ENCODE measurements at regions not wholly inside any gene's neighbourhood (a gene's known extent, or its start where the extent isn't known, plus 50 kb on each side); places are given as distances from the start of the nearest gene placed in this dataset.
"Not testable (repeated sequence)": the region's sequence is repeated elsewhere in the genome, so short reads cannot be mapped to it uniquely, and the experiment has no call there.

DNA sequence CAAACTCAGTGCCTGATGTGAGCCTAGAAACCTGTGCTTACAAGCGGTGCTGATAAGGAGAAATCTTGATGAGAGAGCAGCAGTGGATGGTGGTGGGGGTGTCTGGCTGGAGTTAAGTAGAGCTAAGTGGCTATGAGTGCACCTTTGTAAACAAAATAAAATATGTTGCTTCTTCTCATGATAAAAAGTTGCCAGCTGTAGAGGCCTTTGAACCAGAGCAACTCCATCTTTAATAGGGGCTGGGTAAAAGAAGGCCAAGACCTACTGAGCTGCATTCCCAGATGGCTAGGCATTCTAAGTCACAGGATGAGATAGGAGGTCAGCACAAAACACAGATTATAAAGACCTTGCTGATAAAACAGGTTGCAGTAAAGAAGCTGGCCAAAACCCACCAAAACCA is 107.6 kb upstream of the FAM3C start:
- FAIRE-seq (no peak), DNase-seq (ENCODE audit: insufficient read length, low spot score) (no peak)

GRCh38 chr7:121503039-121503438 is 106.9 kb upstream of the FAM3C start:
- FAIRE-seq, result no peak
- DNase-seq (ENCODE audit: insufficient read length, low spot score), result no peak

GRCh38 chr7:121501566-121501965 is 105.5 kb upstream of the FAM3C start:
- FAIRE-seq (no peak), DNase-seq (ENCODE audit: insufficient read length, low spot score) (no peak)

GRCh38 chr7:121500360-121501058 is 104.4 kb upstream of the FAM3C start:
- FAIRE-seq (no peak), DNase-seq (ENCODE audit: insufficient read length, low spot score) (no peak)

DNA sequence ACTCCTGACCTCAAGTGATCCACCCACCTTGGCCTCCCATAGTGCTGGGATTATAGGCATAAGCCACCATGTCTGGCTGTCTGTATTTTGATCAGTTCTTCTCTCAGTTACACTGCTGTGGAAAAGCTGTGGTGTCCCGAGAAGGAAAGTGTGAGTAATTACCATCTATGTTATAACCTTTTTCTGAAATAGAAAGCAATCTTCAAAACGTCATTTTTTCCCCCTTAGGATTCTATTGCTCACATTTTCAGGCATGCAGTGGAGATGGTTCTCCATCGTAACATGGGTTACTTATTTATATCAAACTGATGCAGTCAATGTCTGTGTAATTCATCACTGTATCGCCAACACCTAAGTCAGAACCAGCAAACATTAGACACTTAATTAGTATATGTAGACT is 103.5 kb upstream of the FAM3C start:
- FAIRE-seq, result no peak
- DNase-seq (ENCODE audit: insufficient read length, low spot score), result no peak

DNA sequence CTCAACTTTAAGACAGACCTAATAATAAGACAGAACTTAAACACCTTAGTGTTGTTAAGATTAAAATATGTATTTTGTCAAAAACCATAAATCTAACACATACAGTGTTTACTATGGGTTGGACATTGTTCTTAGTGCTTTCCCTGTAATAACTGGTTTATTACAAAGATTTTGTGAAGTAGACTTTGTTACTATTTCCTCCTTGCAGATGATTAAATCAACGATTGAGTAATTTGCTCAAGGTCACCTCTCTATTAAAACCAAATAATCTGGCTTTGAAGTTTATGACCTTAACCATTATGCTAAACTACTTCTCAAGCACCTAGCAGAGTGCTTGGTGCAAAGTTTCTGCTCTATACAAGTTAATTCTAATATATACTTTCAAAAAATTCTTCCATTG is 102.7 kb upstream of the FAM3C start:
- FAIRE-seq, result no peak
- no peak for DNase-seq (ENCODE audit: insufficient read length, low spot score)

DNA sequence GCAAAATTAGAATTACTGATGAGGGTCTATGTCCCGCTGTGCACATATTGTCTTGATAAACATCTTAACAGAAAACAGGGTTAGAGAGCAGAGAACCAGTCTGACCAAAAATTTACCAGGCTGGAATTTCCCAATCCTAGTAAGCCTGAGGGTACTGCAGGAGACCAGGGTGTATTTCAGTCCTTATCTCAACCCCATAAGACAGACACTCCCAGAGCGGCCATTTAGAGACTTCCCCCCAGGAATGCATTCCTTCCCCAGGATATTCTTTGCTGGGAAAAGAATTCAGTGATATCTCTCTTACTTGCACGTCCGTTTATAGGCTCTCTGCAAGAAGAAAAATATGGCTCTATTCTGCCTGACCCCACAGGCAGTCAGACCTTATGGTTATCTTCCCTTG is 101.4 kb upstream of the FAM3C start:
- not testable (repeated sequence) for DNase-seq (ENCODE audit: insufficient read length, low spot score); FAIRE-seq

DNA sequence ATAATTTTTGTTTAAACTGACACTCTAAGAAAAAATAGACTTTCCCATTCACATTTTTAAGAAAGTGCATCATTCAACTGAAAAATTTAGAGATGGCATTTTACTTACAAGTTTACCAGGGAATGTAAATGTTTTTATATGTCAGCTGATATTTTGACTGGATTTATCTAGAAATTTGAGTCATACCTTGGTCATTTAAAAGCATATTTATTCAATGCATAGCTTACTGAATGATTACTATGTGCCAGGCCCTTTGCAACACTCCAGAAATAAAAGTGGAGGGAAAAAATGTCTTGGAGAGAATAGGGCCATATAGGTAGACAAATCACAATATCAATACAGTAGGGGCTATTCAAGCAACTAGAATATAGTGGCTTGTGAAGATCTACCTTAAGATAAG is 98.4 kb upstream of the FAM3C start:
- DNase-seq (ENCODE audit: insufficient read length, low spot score) (no peak), FAIRE-seq (no peak)

DNA sequence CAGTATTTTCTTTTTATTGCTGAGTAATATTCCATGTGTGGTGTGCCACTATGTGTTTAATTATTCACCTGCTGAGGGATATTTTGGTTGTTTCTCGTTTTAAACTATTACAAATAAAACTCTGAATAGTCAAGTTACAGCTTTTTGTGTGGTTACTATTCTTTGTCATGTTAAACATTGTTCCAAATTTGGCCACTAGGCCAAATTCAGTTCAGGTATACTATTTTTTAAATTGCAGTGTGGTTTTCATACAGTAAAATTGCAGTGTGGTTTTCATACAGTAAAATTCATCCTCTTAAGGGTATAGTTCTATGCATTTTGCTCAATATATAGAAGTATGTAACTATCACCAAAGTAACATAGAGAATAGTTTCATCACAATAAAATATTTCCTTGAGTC is 97.4 kb upstream of the FAM3C start:
- DNase-seq (ENCODE audit: insufficient read length, low spot score) (no peak), FAIRE-seq (no peak)

DNA sequence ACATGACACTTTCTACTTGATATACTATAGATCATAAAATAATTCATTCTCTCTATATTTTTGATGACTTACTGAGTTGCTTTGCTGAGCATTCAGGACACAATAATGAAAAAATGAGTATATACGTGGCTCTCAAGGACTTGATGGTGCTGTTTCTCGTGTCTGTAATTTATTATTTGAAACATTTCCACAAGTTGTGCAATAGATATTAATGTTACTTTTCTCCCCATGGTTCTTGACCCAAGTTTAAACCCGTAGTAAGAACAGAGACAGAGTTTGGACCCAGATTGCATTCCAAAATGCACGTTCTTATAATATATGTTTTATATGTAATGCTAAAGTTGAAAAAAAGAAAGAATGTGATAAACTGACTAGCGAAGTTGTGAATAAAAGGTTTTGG is 94.2 kb upstream of the FAM3C start:
- DNase-seq (ENCODE audit: insufficient read length, low spot score), result no peak

DNA sequence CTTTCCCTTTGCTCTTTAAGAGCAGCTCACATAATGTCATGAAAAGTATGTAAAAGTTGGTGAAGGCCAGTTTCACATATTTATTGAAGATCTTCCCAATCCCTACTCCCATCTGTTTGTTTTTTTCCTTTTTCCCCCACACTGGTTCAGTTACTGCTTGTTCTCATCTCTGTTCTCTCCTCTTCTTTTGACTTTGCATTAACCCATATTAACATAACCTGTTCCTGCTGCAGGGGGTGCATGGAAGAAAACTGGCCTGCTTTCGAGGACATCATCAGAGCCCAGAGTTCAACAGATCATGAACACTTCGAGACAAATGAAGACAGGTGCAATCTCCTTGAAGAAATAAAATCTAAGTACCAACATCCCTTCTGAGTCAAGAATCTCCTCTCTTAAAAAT is 93.3 kb upstream of the FAM3C start:
- no peak for FAIRE-seq
- DNase-seq (ENCODE audit: insufficient read length, low spot score), result no peak

More for the DNA sequence above, 94.2 kb upstream of the FAM3C start:
- no peak for FAIRE-seq

DNA sequence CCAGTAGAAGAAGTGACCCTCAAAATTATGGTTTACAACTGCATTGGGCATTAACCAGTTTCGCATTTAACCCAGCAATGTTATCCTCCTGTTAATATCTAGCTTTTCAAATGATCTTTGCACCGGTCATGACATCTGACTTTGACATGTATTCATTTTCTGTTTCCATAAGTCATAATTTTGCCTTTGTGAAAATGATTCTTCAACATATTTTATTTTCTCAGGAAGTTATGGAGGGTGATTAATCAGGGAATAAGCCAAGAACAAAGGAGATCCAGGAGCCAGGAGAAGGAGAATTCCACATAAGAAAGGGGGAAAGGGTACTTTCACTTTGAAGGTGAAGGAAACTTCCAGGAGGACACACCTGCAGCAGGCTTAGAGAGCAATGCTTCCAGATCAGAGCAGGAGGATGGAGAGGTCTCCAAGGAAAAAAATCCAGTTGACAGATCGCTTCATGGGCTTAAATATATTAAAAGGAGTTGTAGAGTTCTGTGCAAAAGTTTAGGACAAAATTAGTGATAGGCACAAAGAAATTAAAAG is 92.1 kb upstream of the FAM3C start:
- DNase-seq (ENCODE audit: insufficient read length, low spot score), result no peak
- no peak for FAIRE-seq

- DNase-seq (ENCODE audit: insufficient read length, low spot score), result no peak
- no peak for FAIRE-seq
Observed at GRCh38 chr7:121486590-121486989, 90.5 kb upstream of the FAM3C start.

DNA sequence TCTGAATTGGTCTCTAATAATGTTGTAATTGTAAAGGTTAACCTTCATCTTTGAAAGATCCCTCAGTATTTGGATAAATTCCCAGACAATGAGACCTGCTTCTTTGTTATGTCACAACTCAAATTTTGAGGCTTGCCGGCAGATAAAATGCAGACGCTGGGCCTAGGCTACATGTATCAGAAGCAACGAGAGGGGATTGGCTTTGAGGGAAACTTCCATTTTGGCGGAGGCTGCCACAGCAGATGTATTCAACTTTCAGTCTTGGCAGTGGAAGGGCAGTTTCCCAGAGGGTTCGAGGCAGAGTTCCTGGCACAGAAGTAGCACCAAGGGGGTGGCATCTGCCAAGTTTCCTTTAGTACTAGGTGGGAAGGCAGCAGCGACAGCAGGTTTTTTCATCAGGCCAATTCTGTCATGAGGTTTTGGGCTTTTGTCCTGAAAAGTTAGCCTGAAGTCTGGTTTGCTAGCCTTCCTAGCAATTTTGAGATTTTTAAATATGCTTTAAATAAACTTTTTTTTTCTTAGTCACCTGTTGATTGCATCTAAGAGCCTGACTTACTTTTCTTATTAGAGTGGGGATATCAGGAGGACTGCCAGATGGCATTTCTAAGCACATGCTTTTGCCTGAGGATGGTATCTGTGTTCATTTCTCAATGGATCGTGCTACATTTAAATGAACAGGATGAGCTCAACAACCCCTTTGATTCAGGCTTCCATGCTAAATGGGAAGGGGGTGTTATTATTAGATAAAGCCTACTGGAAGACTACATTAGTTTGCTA is 89.5 kb upstream of the FAM3C start:
- DNase-seq (ENCODE audit: insufficient read length, low spot score) (no peak), FAIRE-seq (no peak)

- no peak for DNase-seq (ENCODE audit: insufficient read length, low spot score)
- no peak for FAIRE-seq
Observed at GRCh38 chr7:121484089-121484763, 88.1 kb upstream of the FAM3C start.

DNA sequence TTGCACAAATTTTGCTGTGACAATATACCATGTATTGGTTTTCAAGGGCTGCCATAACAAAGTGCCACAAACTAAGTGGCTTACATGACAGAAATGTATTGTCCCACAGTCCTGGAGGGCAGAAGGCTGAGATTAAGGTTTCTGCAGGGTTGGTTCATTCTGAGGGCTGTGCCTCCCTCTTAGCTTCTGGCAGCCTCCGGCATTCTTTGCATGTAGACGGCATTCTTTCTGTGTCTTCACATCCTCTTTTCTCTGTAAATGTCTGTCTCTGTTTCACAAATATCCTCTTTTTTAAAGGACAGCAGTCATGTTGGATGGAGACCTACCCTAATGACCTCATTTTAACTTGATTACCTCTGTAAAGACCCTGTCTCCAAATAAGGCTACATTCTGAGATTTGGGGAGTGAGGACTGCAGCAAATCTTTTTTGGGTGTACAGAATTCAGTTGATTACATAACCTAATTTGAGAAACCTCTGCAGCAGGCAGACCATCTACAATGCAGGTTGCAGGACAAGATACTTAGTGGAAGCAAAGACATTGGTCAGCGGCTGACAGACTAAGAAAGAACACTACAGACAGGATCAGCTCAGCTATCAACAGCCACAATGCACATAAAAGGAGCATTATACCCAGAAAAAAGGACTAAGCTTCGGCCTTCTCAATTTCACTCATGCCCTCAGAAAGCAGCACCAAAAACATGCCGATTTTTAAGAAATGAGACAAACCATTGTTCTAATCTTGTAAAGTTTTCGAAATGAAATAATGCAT is 84.6 kb upstream of the FAM3C start:
- DNase-seq (ENCODE audit: insufficient read length, low spot score) (no peak), FAIRE-seq (no peak)

GRCh38 chr7:121480058-121480457 is 84.0 kb upstream of the FAM3C start:
- FAIRE-seq (no peak), DNase-seq (ENCODE audit: insufficient read length, low spot score) (peak; percentile 1)

DNA sequence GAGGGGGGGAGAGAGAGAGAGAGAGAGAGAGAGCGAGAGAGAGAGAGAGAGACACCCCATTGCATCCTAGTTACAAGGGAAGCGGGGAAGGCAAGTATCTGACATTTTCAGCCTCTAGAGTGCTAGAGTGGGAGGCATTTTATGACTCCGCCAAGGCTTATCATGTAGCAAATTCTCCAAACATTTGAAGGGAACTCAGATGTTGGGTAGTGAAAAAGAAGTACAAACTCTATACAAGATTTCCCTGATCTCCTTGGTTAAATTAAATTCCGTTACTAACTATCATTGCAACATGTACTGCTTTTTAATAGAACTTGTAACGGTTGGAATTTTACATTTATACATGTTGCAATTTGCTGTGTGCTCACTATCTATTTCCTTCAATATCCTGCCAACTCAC is 83.4 kb upstream of the FAM3C start:
- no peak for FAIRE-seq
- no peak for DNase-seq (ENCODE audit: insufficient read length, low spot score)

DNA sequence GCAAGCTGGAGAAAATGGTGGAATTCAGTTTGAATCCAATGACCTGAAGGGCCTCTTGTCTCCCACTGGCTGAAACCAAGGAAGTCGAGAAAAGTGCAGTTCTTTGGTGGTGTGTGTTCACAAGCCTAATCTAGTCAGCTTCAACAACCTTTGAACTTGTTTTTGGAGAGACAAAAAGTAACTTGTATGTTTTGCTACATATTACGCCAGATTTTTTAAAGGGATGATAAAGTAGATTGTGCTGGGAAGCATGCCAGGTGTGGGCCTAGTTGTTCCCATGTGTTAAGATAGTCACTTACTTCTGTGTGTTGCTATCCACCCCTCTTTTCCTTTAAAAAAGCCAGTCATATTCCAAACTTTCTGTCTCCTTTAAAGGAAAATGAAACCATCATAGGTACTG is 79.7 kb upstream of the FAM3C start:
- no peak for FAIRE-seq
- no peak for DNase-seq (ENCODE audit: insufficient read length, low spot score)

DNA sequence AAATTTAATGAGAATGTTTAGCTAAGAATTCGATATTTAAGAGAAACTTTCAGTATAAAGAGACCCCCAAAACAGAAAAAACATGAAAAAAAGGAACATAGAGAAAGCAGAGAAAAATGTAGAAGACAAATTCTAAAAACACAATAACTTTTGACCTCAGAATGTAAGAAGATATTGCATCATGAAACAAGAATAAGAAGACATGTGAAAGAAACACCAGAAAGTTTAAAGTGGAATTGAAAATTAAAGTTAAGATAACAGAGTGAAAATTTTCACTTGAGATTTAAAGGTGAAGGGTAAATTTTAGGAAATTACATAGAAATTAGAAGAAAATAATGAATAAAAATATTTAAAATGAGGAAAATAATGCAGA is 78.2 kb upstream of the FAM3C start:
- no peak for FAIRE-seq

More for the DNA sequence above, 78.2 kb upstream of the FAM3C start:
- DNase-seq (ENCODE audit: insufficient read length, low spot score), result no peak

Measured in HTR-8/SVneo (cell line).